ENCODE measurements at regions not wholly inside any gene's neighbourhood (a gene's known extent, or its start where the extent isn't known, plus 50 kb on each side); places are given as distances from the start of the nearest gene placed in this dataset.

DNA sequence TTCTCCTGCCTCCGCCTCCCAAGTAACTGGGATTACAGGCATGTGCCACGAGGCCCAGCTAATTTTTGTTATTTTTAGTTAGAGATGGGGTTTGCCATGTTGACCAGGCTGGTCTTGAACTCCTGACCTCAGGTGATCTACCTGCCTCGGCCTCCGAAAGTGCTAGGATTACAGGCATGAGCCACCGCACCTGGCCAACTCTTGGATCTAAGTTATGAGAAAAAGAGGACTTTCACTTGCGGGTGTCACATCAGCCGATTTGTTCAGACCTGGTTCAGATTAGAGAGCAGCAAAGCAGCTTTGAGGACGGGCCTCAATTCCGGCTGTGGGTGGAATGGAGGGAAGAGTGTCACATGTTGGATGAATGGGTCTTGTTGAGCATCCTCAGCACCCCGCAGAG is 61.0 kb upstream of the FGFR2 start:
- no peak for FAIRE-seq
- peaks cover 0 to 30% of the 10 kb centered on the region in 2 experiments; a peak in 2 of 5 replicates for H3K27me3 ChIP-seq (ENCODE audit: control insufficient read depth in 2 of 2, insufficient read depth in 2 of 2, low read length in 2 of 2)
- no peaks in the 10 kb centered on the region for H3K36me3 ChIP-seq (ENCODE audit: control insufficient read depth, insufficient read depth, low read length)
- in situ Hi-C loops (cut with MboI) (no loop called here), intact Hi-C loops (cut with micrococcal nuclease) (no loop called here)
- no peaks in the 10 kb centered on the region for H3K4me1 ChIP-seq (replicated peaks in 1 of 2; ENCODE audit: control insufficient read depth in 2 of 2, insufficient read depth in 2 of 2, low read length in 2 of 2)
- no peaks in the 10 kb centered on the region for H3K79me2 ChIP-seq (ENCODE audit: control insufficient read depth, insufficient read depth, low read length)
- H3K9ac ChIP-seq (ENCODE audit: insufficient read depth in 1 of 2, low read depth in 2 of 2, low read length in 2 of 2) = no peak overlapping the region
- ATAC-seq = no peak
- H3K27ac ChIP-seq (ENCODE audit: extremely low read depth, low read depth, low read length) = no peak overlapping the region
- H3K4me3 ChIP-seq = no peak overlapping the region
- CTCF ChIA-PET (ENCODE audit: low intra/inter-chr PET ratio) = no interaction called here
- H3K9me1 ChIP-seq (ENCODE audit: control insufficient read depth, insufficient read depth, low read length) = no peaks in the 10 kb centered on the region
- H2AFZ ChIP-seq (ENCODE audit: low read depth, low read length) = no peak overlapping the region
- POLR2A ChIA-PET = no interaction called here
- no peaks in the 10 kb centered on the region for H3K9me3 ChIP-seq (replicated peaks; ENCODE audit: control insufficient read depth, insufficient read depth, low read depth, low read length)
- no peak overlapping the region for H3K4me2 ChIP-seq (ENCODE audit: insufficient read depth, low read length)
- no peaks in the 10 kb centered on the region for H4K20me1 ChIP-seq (replicated peaks; ENCODE audit: control insufficient read depth, insufficient read depth, low read length)
- no peak for DNase-seq (ENCODE audit: extremely low read depth in 1 of 4, low spot score in 3 of 4)
- BruUV-seq (replicated peaks) = no TSS peak
- 5% methylated on average over 6 of the region's 10 CpGs for WGBS (ENCODE audit: insufficient coverage, low coverage, missing lambda C conversion rate)
- TF ChIP-seq, protein P1, sequence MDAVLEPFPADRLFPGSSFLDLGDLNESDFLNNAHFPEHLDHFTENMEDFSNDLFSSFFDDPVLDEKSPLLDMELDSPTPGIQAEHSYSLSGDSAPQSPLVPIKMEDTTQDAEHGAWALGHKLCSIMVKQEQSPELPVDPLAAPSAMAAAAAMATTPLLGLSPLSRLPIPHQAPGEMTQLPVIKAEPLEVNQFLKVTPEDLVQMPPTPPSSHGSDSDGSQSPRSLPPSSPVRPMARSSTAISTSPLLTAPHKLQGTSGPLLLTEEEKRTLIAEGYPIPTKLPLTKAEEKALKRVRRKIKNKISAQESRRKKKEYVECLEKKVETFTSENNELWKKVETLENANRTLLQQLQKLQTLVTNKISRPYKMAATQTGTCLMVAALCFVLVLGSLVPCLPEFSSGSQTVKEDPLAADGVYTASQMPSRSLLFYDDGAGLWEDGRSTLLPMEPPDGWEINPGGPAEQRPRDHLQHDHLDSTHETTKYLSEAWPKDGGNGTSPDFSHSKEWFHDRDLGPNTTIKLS (IDR thresholded peaks at IDR 0.05; ENCODE audit: borderline replicate concordance, low read depth) = no peak
- TF ChIP-seq MAZ (CRISPR knock-in tag; conservative IDR thresholded peaks at IDR 0.05 in 1 of 2, IDR thresholded peaks at IDR 0.05 in 1 of 2) (no peak), ZNF444 (CRISPR knock-in tag; IDR thresholded peaks at IDR 0.05) (no peak), CHD4 (IDR thresholded peaks at IDR 0.05; ENCODE audit: insufficient read depth, insufficient replicate concordance, low read depth, low read length, poor library complexity, severe bottlenecking) (no peak), SREBF2 (CRISPR knock-in tag; IDR thresholded peaks at IDR 0.05) (no peak), ZFX (CRISPR knock-in tag; IDR thresholded peaks at IDR 0.05) (no peak), LARP7 (IDR thresholded peaks at IDR 0.05) (no peak), ZNF282 (CRISPR knock-in tag; IDR thresholded peaks at IDR 0.05) (no peak), XRCC3 (IDR thresholded peaks at IDR 0.05) (no peak), SETDB1 (IDR thresholded peaks at IDR 0.05; ENCODE audit: low read length) (no peak), PCBP1 (IDR thresholded peaks at IDR 0.05; ENCODE audit: low read depth, low read length, poor library complexity, severe bottlenecking) (no peak)
- TF ChIP-seq, protein P2, sequence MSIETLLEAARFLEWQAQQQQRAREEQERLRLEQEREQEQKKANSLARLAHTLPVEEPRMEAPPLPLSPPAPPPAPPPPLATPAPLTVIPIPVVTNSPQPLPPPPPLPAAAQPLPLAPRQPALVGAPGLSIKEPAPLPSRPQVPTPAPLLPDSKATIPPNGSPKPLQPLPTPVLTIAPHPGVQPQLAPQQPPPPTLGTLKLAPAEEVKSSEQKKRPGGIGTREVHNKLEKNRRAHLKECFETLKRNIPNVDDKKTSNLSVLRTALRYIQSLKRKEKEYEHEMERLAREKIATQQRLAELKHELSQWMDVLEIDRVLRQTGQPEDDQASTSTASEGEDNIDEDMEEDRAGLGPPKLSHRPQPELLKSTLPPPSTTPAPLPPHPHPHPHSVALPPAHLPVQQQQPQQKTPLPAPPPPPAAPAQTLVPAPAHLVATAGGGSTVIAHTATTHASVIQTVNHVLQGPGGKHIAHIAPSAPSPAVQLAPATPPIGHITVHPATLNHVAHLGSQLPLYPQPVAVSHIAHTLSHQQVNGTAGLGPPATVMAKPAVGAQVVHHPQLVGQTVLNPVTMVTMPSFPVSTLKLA (conservative IDR thresholded peaks at IDR 0.05) = no peak
- TF ChIP-seq, protein P3, sequence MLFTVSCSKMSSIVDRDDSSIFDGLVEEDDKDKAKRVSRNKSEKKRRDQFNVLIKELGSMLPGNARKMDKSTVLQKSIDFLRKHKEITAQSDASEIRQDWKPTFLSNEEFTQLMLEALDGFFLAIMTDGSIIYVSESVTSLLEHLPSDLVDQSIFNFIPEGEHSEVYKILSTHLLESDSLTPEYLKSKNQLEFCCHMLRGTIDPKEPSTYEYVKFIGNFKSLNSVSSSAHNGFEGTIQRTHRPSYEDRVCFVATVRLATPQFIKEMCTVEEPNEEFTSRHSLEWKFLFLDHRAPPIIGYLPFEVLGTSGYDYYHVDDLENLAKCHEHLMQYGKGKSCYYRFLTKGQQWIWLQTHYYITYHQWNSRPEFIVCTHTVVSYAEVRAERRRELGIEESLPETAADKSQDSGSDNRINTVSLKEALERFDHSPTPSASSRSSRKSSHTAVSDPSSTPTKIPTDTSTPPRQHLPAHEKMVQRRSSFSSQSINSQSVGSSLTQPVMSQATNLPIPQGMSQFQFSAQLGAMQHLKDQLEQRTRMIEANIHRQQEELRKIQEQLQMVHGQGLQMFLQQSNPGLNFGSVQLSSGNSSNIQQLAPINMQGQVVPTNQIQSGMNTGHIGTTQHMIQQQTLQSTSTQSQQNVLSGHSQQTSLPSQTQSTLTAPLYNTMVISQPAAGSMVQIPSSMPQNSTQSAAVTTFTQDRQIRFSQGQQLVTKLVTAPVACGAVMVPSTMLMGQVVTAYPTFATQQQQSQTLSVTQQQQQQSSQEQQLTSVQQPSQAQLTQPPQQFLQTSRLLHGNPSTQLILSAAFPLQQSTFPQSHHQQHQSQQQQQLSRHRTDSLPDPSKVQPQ (CRISPR knock-in tag; IDR thresholded peaks at IDR 0.05; ENCODE audit: borderline replicate concordance) = no peak
- TF ChIP-seq, protein P4, sequence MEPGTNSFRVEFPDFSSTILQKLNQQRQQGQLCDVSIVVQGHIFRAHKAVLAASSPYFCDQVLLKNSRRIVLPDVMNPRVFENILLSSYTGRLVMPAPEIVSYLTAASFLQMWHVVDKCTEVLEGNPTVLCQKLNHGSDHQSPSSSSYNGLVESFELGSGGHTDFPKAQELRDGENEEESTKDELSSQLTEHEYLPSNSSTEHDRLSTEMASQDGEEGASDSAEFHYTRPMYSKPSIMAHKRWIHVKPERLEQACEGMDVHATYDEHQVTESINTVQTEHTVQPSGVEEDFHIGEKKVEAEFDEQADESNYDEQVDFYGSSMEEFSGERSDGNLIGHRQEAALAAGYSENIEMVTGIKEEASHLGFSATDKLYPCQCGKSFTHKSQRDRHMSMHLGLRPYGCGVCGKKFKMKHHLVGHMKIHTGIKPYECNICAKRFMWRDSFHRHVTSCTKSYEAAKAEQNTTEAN (CRISPR knock-in tag; IDR thresholded peaks at IDR 0.05) = no peak
- TF ChIP-seq, protein P5, sequence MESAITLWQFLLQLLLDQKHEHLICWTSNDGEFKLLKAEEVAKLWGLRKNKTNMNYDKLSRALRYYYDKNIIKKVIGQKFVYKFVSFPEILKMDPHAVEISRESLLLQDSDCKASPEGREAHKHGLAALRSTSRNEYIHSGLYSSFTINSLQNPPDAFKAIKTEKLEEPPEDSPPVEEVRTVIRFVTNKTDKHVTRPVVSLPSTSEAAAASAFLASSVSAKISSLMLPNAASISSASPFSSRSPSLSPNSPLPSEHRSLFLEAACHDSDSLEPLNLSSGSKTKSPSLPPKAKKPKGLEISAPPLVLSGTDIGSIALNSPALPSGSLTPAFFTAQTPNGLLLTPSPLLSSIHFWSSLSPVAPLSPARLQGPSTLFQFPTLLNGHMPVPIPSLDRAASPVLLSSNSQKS (CRISPR knock-in tag; IDR thresholded peaks at IDR 0.05) = no peak

Data from K562 (cell line).